ENCODE measurements at regions not wholly inside any gene's neighbourhood (a gene's known extent, or its start where the extent isn't known, plus 50 kb on each side); places are given as distances from the start of the nearest gene placed in this dataset.
A peak's percentile ranks its signal among the peaks of the same experiment; 100 is the strongest.
"Not testable (repeated sequence)": the region's sequence is repeated elsewhere in the genome, so short reads cannot be mapped to it uniquely, and the experiment has no call there.

DNA sequence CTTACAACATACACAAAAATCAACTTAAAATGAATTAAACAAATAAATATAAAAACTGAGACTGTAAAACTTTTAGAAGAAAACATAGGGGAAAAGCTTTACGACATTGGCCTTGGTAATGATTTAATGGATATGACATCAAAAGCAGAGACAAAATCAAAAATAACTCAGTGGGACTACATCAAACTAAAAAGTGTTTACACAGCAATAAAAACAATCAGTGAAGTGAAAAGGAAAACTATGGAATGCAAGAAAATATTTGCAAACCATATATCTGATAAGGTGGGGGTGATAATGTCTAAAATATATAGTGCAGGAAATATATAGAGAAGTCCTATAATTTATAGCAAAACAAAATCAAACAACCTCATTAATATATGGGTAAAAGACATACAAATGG is 364.4 kb upstream of the INTU start:
- no peak for DNase-seq

DNA sequence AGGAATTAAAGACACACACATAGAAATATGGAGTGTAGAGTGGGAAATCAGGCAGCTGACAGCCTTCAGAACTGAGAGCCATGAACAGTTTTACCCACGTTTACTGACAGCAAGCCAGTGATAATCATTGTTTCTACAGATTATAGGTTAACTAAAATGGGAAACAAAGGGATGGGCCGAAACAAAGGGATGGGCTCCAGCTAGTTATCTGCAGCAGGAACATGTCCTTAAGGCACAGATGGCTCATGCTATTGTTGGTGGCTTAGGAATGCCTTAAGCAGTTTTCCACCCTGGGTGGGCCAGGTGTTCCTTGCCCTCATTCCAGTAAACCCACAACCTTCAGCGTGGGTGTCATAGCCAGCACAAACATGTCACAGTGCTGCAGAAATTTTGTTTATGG is 355.7 kb upstream of the INTU start:
- not testable (repeated sequence) for DNase-seq

DNA sequence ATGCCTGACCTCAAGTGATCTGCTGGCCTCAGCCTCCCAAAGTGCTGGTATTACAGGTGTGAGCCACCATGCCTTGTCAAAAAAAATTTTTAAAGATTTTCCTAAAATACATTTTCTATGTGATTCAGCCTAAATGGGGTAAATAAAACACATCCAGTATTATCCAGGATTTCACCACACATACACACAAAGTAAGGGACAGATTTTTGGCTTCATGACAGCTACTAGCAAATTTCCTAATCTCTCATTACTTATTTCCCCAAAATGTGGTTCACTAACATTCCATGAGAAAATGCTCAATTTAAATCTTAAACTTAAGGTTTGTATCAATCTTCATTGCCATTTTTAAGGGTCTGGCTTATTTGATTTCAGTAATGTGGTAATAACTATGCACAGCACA is 348.5 kb upstream of the INTU start:
- DNase-seq, result peak; percentile 1

DNA sequence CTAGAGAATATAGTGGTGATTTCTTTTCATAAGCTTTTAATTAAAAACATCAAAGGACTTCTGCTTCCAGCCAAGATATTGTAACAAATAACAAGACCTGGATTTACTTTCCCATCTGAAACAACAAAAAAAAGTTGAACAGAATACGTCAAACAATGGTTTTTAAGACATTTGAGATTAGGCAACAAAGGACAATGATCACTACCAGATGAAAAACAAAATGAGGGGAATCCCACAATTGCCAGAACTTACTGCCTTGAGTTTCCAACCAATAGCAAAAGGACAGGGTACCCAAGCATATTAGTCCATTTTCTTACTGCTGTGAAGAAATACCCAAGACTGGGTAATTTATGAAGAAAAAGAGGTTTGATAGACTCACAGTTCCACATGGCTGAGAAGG is 341.4 kb upstream of the INTU start:
- DNase-seq, result no peak

DNA sequence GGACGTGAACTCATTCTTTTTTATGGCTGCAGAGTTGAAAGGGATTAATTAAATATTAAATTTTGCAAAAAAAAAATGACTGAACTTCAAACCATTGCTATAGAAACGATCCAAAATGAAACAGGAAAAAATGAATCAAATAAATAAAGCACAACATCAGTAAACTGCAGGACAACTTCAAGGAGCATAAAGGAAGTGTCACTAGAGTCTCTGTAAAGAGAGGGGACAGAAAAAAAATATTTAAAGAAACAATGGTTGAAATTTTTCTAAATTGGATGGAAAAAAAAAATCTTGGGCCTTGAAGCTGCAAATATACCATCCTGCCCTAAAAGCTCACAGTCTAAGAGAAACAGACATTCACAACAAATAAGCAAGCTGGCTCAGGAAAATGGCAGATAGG is 339.3 kb upstream of the INTU start:
- DNase-seq, result no peak

DNA sequence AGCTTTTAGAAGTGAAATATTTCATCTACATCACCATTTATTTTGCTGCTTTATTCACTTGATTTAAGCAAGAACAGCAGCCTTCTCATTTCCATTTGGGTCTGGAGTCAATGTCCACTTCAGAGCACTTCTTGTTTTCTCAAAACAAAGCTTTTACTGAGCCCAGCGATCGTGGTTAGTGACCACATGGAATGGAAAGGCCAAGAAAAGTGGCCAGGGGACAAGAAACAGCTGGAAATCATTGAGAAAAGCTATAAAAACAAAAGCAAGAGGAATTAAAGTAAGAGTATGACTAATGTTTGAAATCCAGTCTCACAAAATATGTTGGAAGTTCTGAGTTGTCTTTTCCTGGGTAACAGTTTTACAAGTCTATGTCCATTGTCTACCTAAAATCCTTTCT is 328.4 kb upstream of the INTU start:
- peak; percentile 28 for DNase-seq

GRCh38 chr4:127307996-127308395 is 324.8 kb upstream of the INTU start:
- no peak for DNase-seq

DNA sequence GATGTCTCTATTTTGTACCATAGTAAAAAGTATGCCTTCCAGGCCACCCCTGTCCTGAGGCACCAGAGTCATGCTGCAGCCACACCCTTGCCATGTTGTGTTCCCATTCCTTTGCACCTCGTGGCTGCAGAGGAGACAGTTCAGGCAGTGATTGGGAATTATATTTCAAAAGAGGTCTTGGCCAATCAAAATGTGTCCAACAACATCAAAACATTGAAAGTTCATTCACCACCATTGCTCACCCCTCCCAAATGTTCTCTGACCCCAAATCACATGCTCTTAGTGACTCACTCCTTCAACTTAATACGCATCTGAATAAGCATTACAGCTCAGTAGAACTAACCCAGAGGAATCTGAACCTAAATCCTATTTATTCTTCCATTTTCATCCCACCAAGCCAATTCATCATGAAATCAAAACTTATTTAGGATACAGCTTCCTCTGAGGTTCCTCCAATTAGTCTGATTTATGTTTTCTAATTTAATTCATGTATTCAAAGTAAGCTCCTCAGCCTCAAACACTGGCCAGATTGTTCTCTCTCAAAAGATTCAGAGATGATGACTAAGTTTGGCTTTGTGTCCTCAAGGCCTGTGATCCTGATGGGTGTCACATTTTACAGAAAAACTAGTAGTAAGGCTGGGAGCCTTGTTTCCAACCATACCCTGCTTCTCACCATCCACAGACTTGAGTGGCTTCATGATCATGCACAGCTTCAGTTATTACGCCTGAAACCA is 323.2 kb upstream of the INTU start:
- DNase-seq, result peak; percentile 59

- no peak for DNase-seq
Observed at GRCh38 chr4:127311371-127311770, 321.4 kb upstream of the INTU start.

GRCh38 chr4:127311924-127312323 is 320.8 kb upstream of the INTU start:
- no peak for DNase-seq

DNA sequence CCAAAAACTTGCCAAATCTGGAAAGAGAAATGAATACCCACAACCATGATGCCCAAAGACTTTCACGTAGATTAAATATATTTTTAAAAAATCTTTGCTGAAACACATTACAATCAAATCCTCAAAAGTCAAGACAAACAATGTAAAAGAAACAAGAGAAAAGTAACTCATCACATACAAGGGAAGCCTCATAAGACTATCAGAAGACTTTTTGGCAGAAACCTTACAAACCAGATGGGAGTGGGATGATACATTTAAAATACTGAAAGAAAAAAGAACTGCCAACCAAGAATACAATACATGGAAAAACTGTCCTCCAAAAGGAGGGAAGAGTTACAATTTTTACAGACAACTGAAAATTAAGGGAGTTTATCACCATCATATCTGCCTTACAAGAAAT is 319.0 kb upstream of the INTU start:
- DNase-seq, result no peak

- DNase-seq, result no peak
Observed at GRCh38 chr4:127327491-127327890, 305.3 kb upstream of the INTU start.

DNA sequence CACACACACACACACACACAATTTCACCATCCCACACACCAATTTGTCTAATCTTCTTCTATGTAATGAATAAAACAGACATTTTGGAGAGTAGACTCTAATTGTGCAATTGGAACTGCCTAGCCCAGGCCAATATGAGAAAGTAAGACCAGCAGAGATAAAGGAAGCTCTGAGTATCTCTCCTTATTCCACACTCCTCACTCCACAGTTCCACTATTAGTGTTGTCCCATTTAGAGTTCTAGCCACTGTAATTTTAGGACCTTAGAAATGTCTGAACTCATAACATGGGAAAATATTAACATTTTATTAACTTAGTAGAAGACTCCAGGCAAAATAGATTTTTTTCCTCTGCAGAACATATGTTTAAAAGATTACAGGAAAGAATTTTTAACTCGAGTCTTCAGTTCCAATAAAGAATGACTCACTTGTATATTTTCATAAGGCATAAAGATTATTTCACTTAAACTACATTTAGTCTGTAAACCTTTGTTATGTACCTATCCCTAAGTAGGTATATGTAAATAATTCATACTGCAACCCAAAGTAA is 297.6 kb upstream of the INTU start:
- no peak for DNase-seq

GRCh38 chr4:127335732-127336131 is 297.0 kb upstream of the INTU start:
- no peak for DNase-seq

DNA sequence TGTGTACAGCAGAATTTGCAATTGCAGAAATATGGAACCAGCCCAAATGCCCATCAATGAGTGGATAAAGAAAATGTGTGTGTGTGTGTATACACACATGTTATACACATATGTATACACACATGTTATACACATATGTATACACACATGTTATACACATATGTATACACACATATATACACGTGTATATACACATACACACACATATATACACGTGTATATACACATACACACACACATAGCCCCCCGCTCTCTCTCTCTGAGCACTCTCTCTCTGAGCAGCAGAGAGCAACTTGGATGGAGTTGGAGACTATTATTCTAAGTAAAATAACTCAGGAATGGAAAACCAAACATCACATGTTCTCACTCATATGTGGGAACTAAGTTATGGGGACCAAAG is 289.6 kb upstream of the INTU start:
- not testable (repeated sequence) for DNase-seq

DNA sequence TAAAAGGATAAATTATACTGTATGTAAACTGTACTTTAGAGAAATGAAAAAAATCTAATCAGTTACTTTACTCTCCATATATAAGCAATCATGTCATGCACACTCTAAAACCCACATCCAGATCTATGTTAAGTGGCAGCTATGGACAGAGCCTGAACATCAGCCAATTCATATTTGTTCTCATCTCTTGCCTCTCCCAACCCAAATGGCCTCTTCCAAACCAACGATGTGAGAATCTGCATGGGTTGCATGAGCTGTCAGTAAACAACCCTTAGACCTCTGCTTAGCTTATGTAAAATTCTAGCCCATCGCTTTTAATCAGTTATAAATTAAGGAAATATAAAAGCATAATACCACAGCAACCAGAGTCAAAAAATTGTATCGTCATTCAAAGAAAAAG is 288.7 kb upstream of the INTU start:
- no peak for DNase-seq

GRCh38 chr4:127347936-127348335 is 284.8 kb upstream of the INTU start:
- DNase-seq, result no peak

DNA sequence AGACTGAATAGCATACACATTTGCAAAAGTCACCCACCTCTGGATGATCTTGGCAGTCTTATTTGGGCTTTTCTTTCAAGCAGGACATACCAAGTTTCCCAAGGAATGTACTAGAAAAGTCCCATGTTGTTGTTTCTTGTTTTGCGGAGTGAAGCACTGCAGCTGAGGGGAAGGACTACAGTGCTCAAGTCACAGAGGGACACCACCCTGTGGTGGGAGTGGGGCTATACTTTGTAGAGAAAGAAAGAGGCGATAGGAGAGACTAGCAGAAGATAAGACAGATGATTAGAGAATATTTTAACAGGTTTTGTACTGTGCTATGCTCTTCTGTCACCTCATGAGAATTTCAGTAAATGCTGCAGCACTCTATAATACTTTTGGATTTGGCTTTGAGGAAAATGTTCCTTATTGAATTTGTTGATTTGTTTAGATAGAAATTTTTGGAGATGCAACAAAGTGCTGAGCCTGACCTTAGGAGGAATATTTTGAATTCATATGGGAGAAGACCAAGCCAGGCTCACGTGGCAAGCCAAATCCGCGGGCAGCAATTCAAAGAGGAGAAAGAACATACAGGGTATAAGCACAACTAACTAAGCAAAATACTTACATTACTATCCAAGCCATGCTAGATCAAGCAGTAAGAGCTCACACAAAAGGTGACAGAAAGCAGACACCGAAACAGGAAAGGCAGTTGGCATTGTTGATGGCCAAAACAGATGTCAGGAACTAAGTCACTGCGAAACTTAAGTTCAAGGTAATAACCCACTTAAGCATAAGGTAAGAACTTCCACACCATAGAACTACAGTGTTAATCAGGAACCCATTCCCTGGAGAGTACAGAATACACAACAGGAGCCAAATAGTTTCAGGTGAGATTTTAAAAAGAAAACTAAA is 280.3 kb upstream of the INTU start:
- no peak for DNase-seq

GRCh38 chr4:127355743-127356142 is 277.0 kb upstream of the INTU start:
- DNase-seq, result no peak

GRCh38 chr4:127357765-127358164 is 275.0 kb upstream of the INTU start:
- no peak for DNase-seq

GRCh38 chr4:127362686-127363085 is 270.1 kb upstream of the INTU start:
- DNase-seq, result no peak

DNA sequence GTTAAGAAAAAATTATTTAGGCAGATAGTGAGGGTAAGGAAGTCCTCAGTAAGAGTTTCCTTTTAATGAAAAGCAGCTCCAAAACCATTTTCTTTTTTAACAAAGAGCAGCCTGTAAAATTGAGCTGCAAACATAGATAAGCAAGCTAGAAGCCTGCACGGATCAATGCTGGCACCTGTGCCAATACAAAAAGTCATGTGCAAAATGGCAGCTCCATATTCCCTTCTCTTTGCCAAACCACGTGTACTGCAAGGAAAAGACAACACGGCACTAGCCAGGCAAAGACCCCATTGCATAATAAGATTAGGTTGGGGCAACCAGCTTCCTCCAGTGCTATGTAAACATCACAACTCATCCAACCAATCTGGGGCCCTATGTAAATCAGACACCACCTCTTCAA is 268.4 kb upstream of the INTU start:
- DNase-seq, result no peak

GRCh38 chr4:127364911-127365310 is 267.8 kb upstream of the INTU start:
- DNase-seq, result no peak

DNA sequence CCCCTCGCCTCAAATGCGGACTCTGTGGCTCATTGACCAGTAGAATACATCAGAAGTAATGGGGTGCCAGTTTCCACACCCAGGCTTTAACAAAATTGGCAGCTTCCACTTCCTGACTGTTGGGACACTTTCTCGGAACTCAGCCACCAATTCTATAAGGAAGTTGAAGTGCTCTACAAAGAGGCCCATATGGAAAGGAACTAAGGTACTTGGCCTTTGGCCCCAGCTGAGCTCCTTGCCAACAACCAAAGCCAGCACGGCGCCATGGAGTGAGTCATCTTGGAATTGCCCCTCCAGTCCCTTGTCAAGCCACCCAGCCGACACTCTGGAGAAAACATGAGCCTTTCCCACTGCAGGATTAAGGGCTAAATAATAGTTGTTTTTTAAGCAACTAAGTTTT is 262.2 kb upstream of the INTU start:
- DNase-seq, result no peak
